ENCODE measurements at regions not wholly inside any gene's neighbourhood (a gene's known extent, or its start where the extent isn't known, plus 50 kb on each side); places are given as distances from the start of the nearest gene placed in this dataset.

- Histone ChIP-seq H3K27me3 (no peaks in the 10 kb centered on the region), H3K36me3 (no peaks in the 10 kb centered on the region), H3K4me3 (no peak overlapping the region), H3K27ac (no peak overlapping the region), H3K9me3 (no peaks in the 10 kb centered on the region), H3K4me1 (no peaks in the 10 kb centered on the region), H3K9ac (ENCODE audit: low read depth in 2 of 2, low read length in 2 of 2) (no peak overlapping the region)
- no peak for DNase-seq
- intact Hi-C loops (cut with DNase I) = no loop called here
- no peak for TF ChIP-seq CTCF (IDR thresholded peaks at IDR 0.05)
Observed at GRCh38 chr10:47121336-47121735, 178.7 kb upstream of the GDF10 start.

- Histone ChIP-seq H3K27me3 (no peaks in the 10 kb centered on the region), H3K4me1 (no peaks in the 10 kb centered on the region), H3K27ac (no peak overlapping the region), H3K9ac (ENCODE audit: low read depth in 2 of 2, low read length in 2 of 2) (no peak overlapping the region), H3K4me3 (no peak overlapping the region), H3K9me3 (no peaks in the 10 kb centered on the region), H3K36me3 (no peaks in the 10 kb centered on the region)
- no peak for TF ChIP-seq CTCF (IDR thresholded peaks at IDR 0.05)
- intact Hi-C loops (cut with DNase I) = no loop called here
- peak; percentile 6 for DNase-seq
Observed at GRCh38 chr10:47123716-47124288, 176.2 kb upstream of the GDF10 start.

- no peak overlapping the region for H3K4me3 ChIP-seq
- intact Hi-C loops (cut with DNase I) = no loop called here
- no peak overlapping the region for H3K9ac ChIP-seq (ENCODE audit: low read depth in 2 of 2, low read length in 2 of 2)
- DNase-seq = no peak
- no peak overlapping the region for H3K27ac ChIP-seq
- TF ChIP-seq CTCF (IDR thresholded peaks at IDR 0.05) = no peak
- no peaks in the 10 kb centered on the region for H3K9me3 ChIP-seq
- H3K27me3 ChIP-seq = no peaks in the 10 kb centered on the region
- H3K36me3 ChIP-seq = no peaks in the 10 kb centered on the region
- no peaks in the 10 kb centered on the region for H3K4me1 ChIP-seq
Observed at GRCh38 chr10:47127188-47127785, 172.7 kb upstream of the GDF10 start.

- Histone ChIP-seq H3K27me3 (no peaks in the 10 kb centered on the region), H3K9ac (ENCODE audit: low read depth in 2 of 2, low read length in 2 of 2) (no peak overlapping the region), H3K27ac (no peak overlapping the region), H3K4me3 (no peak overlapping the region), H3K4me1 (no peaks in the 10 kb centered on the region), H3K36me3 (no peaks in the 10 kb centered on the region), H3K9me3 (no peaks in the 10 kb centered on the region)
- no peak for DNase-seq
- intact Hi-C loops (cut with DNase I) = no loop called here
- no peak for TF ChIP-seq CTCF (IDR thresholded peaks at IDR 0.05)
Observed at GRCh38 chr10:47130491-47130890, 169.5 kb upstream of the GDF10 start.

GRCh38 chr10:47133871-47134570 lies 166.0 kb upstream of the GDF10 start:
- no peak overlapping the region for H3K27ac ChIP-seq
- no peaks in the 10 kb centered on the region for H3K36me3 ChIP-seq
- no peaks in the 10 kb centered on the region for H3K4me1 ChIP-seq
- DNase-seq = no peak
- TF ChIP-seq CTCF (IDR thresholded peaks at IDR 0.05) = no peak
- intact Hi-C loops (cut with DNase I) = no loop called here
- H3K27me3 ChIP-seq = no peaks in the 10 kb centered on the region
- no peaks in the 10 kb centered on the region for H3K9me3 ChIP-seq
- no peak overlapping the region for H3K4me3 ChIP-seq
- H3K9ac ChIP-seq (ENCODE audit: low read depth in 2 of 2, low read length in 2 of 2) = no peak overlapping the region
